ENCODE measurements at regions not wholly inside any gene's neighbourhood (a gene's known extent, or its start where the extent isn't known, plus 50 kb on each side); places are given as distances from the start of the nearest gene placed in this dataset.

DNA sequence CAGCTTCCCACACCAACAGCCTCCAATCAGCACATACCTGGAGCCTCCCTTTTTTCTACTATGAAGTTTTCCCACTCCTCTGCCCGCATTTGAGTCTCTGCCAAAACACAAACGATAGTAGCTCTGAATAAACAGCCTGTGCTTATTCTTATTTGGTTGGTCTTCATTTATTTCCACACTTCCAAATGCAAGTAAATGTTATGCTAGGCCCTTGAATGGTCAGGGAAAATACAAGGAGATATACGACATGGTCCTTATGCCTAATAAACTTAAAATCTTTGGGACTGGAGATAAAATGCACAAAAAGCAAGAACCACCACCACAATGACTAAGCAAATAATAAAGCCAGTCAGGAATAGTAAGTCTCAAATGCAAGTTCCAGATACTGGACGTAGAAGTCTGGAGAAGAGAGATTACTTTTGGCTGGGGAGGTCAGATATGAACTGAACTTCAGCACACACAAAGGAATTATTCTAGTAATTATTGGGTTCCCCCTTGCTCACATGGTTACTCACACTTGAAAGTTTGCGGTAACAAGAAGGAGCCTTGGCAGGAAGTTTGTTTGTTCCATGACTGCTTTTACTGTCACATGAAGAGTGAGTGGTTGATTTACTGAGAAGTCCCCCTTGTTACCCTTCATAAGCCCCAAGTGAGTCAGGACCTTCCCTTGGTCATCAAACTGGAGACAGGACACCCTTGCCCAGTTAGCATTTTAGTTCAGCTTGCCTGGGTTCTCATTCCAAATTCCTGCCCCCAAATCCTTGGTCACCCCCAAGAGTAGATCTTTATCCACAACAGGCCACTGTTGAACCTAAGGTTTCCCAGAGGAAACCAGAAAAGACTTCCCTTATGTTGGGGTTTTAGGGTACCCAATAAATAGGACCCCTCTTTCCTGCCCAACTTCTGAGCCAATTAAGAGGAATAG lies 511.2 kb upstream of the JARID2 start:
- Histone ChIP-seq H4K20me1 (replicated peaks; ENCODE audit: insufficient read depth) (no peaks in the 10 kb centered on the region), H3K27me3 (ENCODE audit: insufficient read depth) (no peaks in the 10 kb centered on the region), H3F3A (replicated peaks; ENCODE audit: low read depth) (no peaks in the 10 kb centered on the region; the same call in 1 of the 2 replicates), H3K79me2 (replicated peaks; ENCODE audit: insufficient read depth) (no peaks in the 10 kb centered on the region), H2AFZ (no peak overlapping the region), H3K9me2 (ENCODE audit: insufficient read depth) (peaks cover 13% of the 10 kb centered on the region; the same call in 1 of the 2 replicates), H3K4me2 (no peak overlapping the region), H3K4me3 (no peak overlapping the region), H3K36me3 (ENCODE audit: insufficient read depth) (no peaks in the 10 kb centered on the region), H3K27ac (ENCODE audit: low read depth) (no peak overlapping the region), H3K4me1 (ENCODE audit: insufficient read depth) (peaks cover 11% of the 10 kb centered on the region)
- no peak for DNase-seq (ENCODE audit: low spot score)
- Mint-ChIP-seq H3K9me3 (no peaks in the 10 kb centered on the region), H3K4me1 (peaks cover 18% of the 10 kb centered on the region), H3K4me3 (no peak overlapping the region), H3K27me3 (ENCODE audit: insufficient read depth, low read depth, poor library complexity) (peaks cover 2% of the 10 kb centered on the region), H3K27ac (no peak overlapping the region), H3K36me3 (ENCODE audit: low read depth) (no peaks in the 10 kb centered on the region)
- ATAC-seq: no peak
- TF ChIP-seq ZNF462 (CRISPR knock-in tag; IDR thresholded peaks at IDR 0.05): no peak
- no peak for TF ChIP-seq ZNF331 (CRISPR knock-in tag; IDR thresholded peaks at IDR 0.05; ENCODE audit: low read depth)
- TF ChIP-seq NANOG (IDR thresholded peaks at IDR 0.05; ENCODE audit: borderline replicate concordance): no peak
- TF ChIP-seq EZH2 (IDR thresholded peaks at IDR 0.05; ENCODE audit: low read depth, unreplicated experiment): no peak
- TF ChIP-seq, protein P1, sequence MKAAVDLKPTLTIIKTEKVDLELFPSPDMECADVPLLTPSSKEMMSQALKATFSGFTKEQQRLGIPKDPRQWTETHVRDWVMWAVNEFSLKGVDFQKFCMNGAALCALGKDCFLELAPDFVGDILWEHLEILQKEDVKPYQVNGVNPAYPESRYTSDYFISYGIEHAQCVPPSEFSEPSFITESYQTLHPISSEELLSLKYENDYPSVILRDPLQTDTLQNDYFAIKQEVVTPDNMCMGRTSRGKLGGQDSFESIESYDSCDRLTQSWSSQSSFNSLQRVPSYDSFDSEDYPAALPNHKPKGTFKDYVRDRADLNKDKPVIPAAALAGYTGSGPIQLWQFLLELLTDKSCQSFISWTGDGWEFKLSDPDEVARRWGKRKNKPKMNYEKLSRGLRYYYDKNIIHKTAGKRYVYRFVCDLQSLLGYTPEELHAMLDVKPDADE (IDR thresholded peaks at IDR 0.05): no peak
- TF ChIP-seq CREB1 (CRISPR knock-in tag; IDR thresholded peaks at IDR 0.05; ENCODE audit: low read depth): no peak
- no peak for TF ChIP-seq JUNB (IDR thresholded peaks at IDR 0.05; ENCODE audit: unreplicated experiment)
- TF ChIP-seq REST (IDR thresholded peaks at IDR 0.05; ENCODE audit: unreplicated experiment): no peak
- TF ChIP-seq, protein P2, sequence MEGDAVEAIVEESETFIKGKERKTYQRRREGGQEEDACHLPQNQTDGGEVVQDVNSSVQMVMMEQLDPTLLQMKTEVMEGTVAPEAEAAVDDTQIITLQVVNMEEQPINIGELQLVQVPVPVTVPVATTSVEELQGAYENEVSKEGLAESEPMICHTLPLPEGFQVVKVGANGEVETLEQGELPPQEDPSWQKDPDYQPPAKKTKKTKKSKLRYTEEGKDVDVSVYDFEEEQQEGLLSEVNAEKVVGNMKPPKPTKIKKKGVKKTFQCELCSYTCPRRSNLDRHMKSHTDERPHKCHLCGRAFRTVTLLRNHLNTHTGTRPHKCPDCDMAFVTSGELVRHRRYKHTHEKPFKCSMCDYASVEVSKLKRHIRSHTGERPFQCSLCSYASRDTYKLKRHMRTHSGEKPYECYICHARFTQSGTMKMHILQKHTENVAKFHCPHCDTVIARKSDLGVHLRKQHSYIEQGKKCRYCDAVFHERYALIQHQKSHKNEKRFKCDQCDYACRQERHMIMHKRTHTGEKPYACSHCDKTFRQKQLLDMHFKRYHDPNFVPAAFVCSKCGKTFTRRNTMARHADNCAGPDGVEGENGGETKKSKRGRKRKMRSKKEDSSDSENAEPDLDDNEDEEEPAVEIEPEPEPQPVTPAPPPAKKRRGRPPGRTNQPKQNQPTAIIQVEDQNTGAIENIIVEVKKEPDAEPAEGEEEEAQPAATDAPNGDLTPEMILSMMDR (conservative IDR thresholded peaks at IDR 0.05; ENCODE audit: low read depth in 2 of 2): no peak
- no peak for TF ChIP-seq EZH2phosphoT487 (IDR thresholded peaks at IDR 0.05; ENCODE audit: unreplicated experiment)
- no peak for TF ChIP-seq POLR2AphosphoS5 (IDR thresholded peaks at IDR 0.05; ENCODE audit: low read depth)
- no peak for TF ChIP-seq ZNF114 (CRISPR knock-in tag; IDR thresholded peaks at IDR 0.05)
- no peak for TF ChIP-seq STAT1 (IDR thresholded peaks at IDR 0.05; ENCODE audit: unreplicated experiment)
